ENCODE measurements at regions not wholly inside any gene's neighbourhood (a gene's known extent, or its start where the extent isn't known, plus 50 kb on each side); places are given as distances from the start of the nearest gene placed in this dataset.

DNA sequence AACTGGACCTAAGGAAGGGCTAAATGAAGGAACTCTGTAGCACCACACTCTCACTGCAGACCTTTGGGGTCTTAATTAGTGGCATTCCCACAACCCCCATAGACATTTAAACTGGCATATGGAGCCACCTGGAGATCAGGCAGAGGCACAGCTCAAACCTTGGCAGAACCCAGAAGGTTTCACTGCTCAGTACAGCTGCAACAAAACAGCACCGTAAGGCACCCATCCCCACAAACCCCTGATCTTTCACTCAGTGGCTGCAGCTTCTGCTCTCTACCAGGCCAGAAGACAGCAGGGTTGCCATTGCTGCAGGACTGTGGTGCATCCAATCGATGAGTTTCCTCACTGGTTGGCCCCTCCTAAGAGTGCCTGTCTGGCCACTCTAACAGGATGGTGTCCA, 361.6 kb upstream of the VRK2 start (continued):
- TF ChIP-seq, protein P1, sequence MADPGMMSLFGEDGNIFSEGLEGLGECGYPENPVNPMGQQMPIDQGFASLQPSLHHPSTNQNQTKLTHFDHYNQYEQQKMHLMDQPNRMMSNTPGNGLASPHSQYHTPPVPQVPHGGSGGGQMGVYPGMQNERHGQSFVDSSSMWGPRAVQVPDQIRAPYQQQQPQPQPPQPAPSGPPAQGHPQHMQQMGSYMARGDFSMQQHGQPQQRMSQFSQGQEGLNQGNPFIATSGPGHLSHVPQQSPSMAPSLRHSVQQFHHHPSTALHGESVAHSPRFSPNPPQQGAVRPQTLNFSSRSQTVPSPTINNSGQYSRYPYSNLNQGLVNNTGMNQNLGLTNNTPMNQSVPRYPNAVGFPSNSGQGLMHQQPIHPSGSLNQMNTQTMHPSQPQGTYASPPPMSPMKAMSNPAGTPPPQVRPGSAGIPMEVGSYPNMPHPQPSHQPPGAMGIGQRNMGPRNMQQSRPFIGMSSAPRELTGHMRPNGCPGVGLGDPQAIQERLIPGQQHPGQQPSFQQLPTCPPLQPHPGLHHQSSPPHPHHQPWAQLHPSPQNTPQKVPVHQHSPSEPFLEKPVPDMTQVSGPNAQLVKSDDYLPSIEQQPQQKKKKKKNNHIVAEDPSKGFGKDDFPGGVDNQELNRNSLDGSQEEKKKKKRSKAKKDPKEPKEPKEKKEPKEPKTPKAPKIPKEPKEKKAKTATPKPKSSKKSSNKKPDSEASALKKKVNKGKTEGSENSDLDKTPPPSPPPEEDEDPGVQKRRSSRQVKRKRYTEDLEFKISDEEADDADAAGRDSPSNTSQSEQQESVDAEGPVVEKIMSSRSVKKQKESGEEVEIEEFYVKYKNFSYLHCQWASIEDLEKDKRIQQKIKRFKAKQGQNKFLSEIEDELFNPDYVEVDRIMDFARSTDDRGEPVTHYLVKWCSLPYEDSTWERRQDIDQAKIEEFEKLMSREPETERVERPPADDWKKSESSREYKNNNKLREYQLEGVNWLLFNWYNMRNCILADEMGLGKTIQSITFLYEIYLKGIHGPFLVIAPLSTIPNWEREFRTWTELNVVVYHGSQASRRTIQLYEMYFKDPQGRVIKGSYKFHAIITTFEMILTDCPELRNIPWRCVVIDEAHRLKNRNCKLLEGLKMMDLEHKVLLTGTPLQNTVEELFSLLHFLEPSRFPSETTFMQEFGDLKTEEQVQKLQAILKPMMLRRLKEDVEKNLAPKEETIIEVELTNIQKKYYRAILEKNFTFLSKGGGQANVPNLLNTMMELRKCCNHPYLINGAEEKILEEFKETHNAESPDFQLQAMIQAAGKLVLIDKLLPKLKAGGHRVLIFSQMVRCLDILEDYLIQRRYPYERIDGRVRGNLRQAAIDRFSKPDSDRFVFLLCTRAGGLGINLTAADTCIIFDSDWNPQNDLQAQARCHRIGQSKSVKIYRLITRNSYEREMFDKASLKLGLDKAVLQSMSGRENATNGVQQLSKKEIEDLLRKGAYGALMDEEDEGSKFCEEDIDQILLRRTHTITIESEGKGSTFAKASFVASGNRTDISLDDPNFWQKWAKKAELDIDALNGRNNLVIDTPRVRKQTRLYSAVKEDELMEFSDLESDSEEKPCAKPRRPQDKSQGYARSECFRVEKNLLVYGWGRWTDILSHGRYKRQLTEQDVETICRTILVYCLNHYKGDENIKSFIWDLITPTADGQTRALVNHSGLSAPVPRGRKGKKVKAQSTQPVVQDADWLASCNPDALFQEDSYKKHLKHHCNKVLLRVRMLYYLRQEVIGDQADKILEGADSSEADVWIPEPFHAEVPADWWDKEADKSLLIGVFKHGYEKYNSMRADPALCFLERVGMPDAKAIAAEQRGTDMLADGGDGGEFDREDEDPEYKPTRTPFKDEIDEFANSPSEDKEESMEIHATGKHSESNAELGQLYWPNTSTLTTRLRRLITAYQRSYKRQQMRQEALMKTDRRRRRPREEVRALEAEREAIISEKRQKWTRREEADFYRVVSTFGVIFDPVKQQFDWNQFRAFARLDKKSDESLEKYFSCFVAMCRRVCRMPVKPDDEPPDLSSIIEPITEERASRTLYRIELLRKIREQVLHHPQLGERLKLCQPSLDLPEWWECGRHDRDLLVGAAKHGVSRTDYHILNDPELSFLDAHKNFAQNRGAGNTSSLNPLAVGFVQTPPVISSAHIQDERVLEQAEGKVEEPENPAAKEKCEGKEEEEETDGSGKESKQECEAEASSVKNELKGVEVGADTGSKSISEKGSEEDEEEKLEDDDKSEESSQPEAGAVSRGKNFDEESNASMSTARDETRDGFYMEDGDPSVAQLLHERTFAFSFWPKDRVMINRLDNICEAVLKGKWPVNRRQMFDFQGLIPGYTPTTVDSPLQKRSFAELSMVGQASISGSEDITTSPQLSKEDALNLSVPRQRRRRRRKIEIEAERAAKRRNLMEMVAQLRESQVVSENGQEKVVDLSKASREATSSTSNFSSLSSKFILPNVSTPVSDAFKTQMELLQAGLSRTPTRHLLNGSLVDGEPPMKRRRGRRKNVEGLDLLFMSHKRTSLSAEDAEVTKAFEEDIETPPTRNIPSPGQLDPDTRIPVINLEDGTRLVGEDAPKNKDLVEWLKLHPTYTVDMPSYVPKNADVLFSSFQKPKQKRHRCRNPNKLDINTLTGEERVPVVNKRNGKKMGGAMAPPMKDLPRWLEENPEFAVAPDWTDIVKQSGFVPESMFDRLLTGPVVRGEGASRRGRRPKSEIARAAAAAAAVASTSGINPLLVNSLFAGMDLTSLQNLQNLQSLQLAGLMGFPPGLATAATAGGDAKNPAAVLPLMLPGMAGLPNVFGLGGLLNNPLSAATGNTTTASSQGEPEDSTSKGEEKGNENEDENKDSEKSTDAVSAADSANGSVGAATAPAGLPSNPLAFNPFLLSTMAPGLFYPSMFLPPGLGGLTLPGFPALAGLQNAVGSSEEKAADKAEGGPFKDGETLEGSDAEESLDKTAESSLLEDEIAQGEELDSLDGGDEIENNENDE (IDR thresholded peaks at IDR 0.05; ENCODE audit: insufficient replicate concordance, low read length): no peak
- TF ChIP-seq ZNF274 (IDR thresholded peaks at IDR 0.05; ENCODE audit: borderline replicate concordance, extremely low read depth, low read length) (no peak), SIRT6 (IDR thresholded peaks at IDR 0.05; ENCODE audit: low read length) (no peak), JUND (IDR thresholded peaks at IDR 0.05; ENCODE audit: low read length) (no peak), BACH1 (IDR thresholded peaks at IDR 0.05; ENCODE audit: low read length) (no peak), BRCA1 (IDR thresholded peaks at IDR 0.05; ENCODE audit: low read depth, low read length) (no peak), RBBP5 (IDR thresholded peaks at IDR 0.05; ENCODE audit: borderline replicate concordance, low read depth, low read length) (no peak), POU5F1 (IDR thresholded peaks at IDR 0.05; ENCODE audit: low read depth, low read length) (no peak)

All from H1 (cell line).